Neural progenitor cell (in vitro differentiated cells): ENCODE measurements at regions not wholly inside any gene's neighbourhood (a gene's known extent, or its start where the extent isn't known, plus 50 kb on each side); places are given as distances from the start of the nearest gene placed in this dataset.

ENCODE experiments used
- DNase-seq: peaks from one replicate; pipeline ENCODE4 v3.0.0-alpha.2; 2016; ENCODE audit warnings: low spot score
- H2AFZ ChIP-seq: fragments of 200-600 bp; sonication (generic); replicated peaks from 2 replicates; pipeline ENCODE4 v1.6.1; 2016; ENCODE audit warnings: antibody characterized with exemption
- H3F3A ChIP-seq: fragments of 200-600 bp; sonication (generic); 2 replicates; pipeline ENCODE4 v1.6.1; 2016; ENCODE audit warnings: antibody characterized with exemption, low read depth
- H3K27ac ChIP-seq: fragments of 200-600 bp; sonication (generic); 2 replicates; pipeline ENCODE4 v1.5.1; 2016; ENCODE audit warnings: mild to moderate bottlenecking
- H3K27me3 ChIP-seq: fragments of 200-600 bp; sonication (generic); 2 replicates; pipeline ENCODE4 v1.6.1; 2016; ENCODE audit warnings: mild to moderate bottlenecking, moderate library complexity
- H3K36me3 ChIP-seq: fragments of 200-600 bp; sonication (generic); 2 replicates; pipeline ENCODE4 v1.5.1; 2016
- H3K4me1 ChIP-seq: fragments of 200-600 bp; sonication (generic); 2 replicates; pipeline ENCODE4 v1.6.1; 2016; ENCODE audit warnings: mixed run types
- H3K4me2 ChIP-seq: fragments of 200-600 bp; sonication (generic); 2 replicates; pipeline ENCODE4 v1.6.1; 2016
- H3K4me3 ChIP-seq: fragments of 200-600 bp; sonication (generic); 2 replicates; pipeline ENCODE4 v1.5.1; 2016
- H3K79me2 ChIP-seq: fragments of 200-600 bp; sonication (generic); 2 replicates; pipeline ENCODE4 v1.6.1; 2016; ENCODE audit warnings: low read depth
- H3K9ac ChIP-seq: fragments of 200-600 bp; sonication (generic); 2 replicates; pipeline ENCODE4 v1.6.1; 2016
- H3K9me3 ChIP-seq: fragments of 200-600 bp; sonication (generic); 2 replicates; pipeline ENCODE4 v1.5.1; 2016; ENCODE audit warnings: low read depth
- H4K20me1 ChIP-seq: fragments of 200-600 bp; sonication (generic); 2 replicates; pipeline ENCODE4 v1.6.1; 2016; ENCODE audit warnings: low read depth
- H3K27ac Mint-ChIP-seq: 3 replicates; pipeline ENCODE4 v1.8.0; 2021; ENCODE audit warnings: mixed read lengths
- H3K27me3 Mint-ChIP-seq: 2 replicates; pipeline ENCODE4 v1.8.0; 2022; ENCODE audit warnings: low read depth, mild to moderate bottlenecking, inconsistent platforms, moderate library complexity, mixed read lengths; ENCODE audit not compliant: insufficient read depth
- H3K36me3 Mint-ChIP-seq: 3 replicates; pipeline ENCODE4 v1.8.0; 2021; ENCODE audit warnings: mixed read lengths
- H3K4me1 Mint-ChIP-seq: 3 replicates; pipeline ENCODE4 v1.8.0; 2021; ENCODE audit warnings: mixed read lengths
- H3K4me3 Mint-ChIP-seq: 3 replicates; pipeline ENCODE4 v1.8.0; 2021; ENCODE audit warnings: mild to moderate bottlenecking, moderate library complexity, mixed read lengths
- H3K9me3 Mint-ChIP-seq: 3 replicates; pipeline ENCODE4 v1.8.0; 2020; ENCODE audit warnings: mixed read lengths
- EZH2 ChIP-seq: fragments of 200-600 bp; sonication (generic); IDR thresholded peaks from 2 replicates; pipeline ENCODE4 v1.6.1; 2017; ENCODE audit warnings: antibody characterized with exemption, mild to moderate bottlenecking, moderate library complexity
- EZH2phosphoT487 ChIP-seq: fragments of 200-600 bp; sonication (generic); IDR thresholded peaks from 2 replicates; pipeline ENCODE4 v1.6.1; 2017; ENCODE audit warnings: antibody characterized with exemption
- TF ChIP-seq, protein P1 (sequence below): fragments of 200-600 bp; sonication (generic); IDR thresholded peaks from 2 replicates; pipeline ENCODE4 v1.5.1; 2017; ENCODE audit warnings: antibody characterized with exemption, mild to moderate bottlenecking

GRCh38 chr7:17131983-17132655 is 166.3 kb upstream of the AHR start:
- no peaks in the 10 kb centered on the region for H3K36me3 Mint-ChIP-seq
- no peaks in the 10 kb centered on the region for H3K9me3 Mint-ChIP-seq
- no peak for DNase-seq
- H3K27ac ChIP-seq: no peak overlapping the region
- peaks cover 15% of the 10 kb centered on the region for H3K4me1 ChIP-seq
- H3K27me3 ChIP-seq: no peaks in the 10 kb centered on the region
- no peak overlapping the region for H3K27ac Mint-ChIP-seq
- no peaks in the 10 kb centered on the region for H3K27me3 Mint-ChIP-seq
- H3K9me3 ChIP-seq: no peaks in the 10 kb centered on the region
- H3K4me1 Mint-ChIP-seq: peaks cover 19% of the 10 kb centered on the region
- no peaks in the 10 kb centered on the region for H3F3A ChIP-seq
- H4K20me1 ChIP-seq: no peaks in the 10 kb centered on the region
- H3K9ac ChIP-seq: no peak overlapping the region
- H3K4me2 ChIP-seq: no peak overlapping the region
- H3K36me3 ChIP-seq: no peaks in the 10 kb centered on the region
- H3K79me2 ChIP-seq: no peaks in the 10 kb centered on the region
- H3K4me3 ChIP-seq: no peak overlapping the region
- TF ChIP-seq EZH2: no peak
- TF ChIP-seq, protein P1, sequence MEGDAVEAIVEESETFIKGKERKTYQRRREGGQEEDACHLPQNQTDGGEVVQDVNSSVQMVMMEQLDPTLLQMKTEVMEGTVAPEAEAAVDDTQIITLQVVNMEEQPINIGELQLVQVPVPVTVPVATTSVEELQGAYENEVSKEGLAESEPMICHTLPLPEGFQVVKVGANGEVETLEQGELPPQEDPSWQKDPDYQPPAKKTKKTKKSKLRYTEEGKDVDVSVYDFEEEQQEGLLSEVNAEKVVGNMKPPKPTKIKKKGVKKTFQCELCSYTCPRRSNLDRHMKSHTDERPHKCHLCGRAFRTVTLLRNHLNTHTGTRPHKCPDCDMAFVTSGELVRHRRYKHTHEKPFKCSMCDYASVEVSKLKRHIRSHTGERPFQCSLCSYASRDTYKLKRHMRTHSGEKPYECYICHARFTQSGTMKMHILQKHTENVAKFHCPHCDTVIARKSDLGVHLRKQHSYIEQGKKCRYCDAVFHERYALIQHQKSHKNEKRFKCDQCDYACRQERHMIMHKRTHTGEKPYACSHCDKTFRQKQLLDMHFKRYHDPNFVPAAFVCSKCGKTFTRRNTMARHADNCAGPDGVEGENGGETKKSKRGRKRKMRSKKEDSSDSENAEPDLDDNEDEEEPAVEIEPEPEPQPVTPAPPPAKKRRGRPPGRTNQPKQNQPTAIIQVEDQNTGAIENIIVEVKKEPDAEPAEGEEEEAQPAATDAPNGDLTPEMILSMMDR: no peak
- TF ChIP-seq EZH2phosphoT487: no peak
- H2AFZ ChIP-seq: no peak overlapping the region
- no peak overlapping the region for H3K4me3 Mint-ChIP-seq

DNA sequence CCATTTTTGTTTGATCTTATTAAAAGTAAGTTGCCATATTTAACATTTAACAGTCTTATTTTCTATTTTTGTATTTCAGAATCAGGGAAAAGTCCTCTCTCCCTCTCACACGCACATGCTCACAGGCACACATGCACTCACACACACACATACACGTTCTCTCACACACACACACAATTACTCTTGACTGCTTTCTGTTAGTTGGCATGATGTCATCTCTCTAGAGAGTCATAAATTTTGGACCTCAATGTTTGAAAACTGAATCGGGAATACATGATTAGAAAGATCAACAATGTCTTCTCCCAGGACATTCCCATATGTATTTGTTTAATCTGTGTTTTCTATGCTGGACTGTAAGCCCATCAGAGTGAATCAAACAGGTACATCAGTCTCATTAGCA is 165.7 kb upstream of the AHR start:
- Mint-ChIP-seq H3K4me1 (peaks cover 19% of the 10 kb centered on the region), H3K27me3 (no peaks in the 10 kb centered on the region), H3K9me3 (no peaks in the 10 kb centered on the region), H3K4me3 (no peak overlapping the region), H3K36me3 (no peaks in the 10 kb centered on the region), H3K27ac (no peak overlapping the region)
- no peak overlapping the region for H3K4me3 ChIP-seq
- H3K4me2 ChIP-seq: no peak overlapping the region
- H3K4me1 ChIP-seq: peaks cover 15% of the 10 kb centered on the region
- H3K27ac ChIP-seq: no peak overlapping the region
- H3K9me3 ChIP-seq: no peaks in the 10 kb centered on the region
- H2AFZ ChIP-seq: no peak overlapping the region
- H4K20me1 ChIP-seq: no peaks in the 10 kb centered on the region
- no peaks in the 10 kb centered on the region for H3K36me3 ChIP-seq
- H3K9ac ChIP-seq: no peak overlapping the region
- DNase-seq: no peak
- H3F3A ChIP-seq: no peaks in the 10 kb centered on the region
- H3K79me2 ChIP-seq: no peaks in the 10 kb centered on the region
- H3K27me3 ChIP-seq: no peaks in the 10 kb centered on the region
- TF ChIP-seq, protein P1: no peak
- TF ChIP-seq EZH2: no peak
- no peak for TF ChIP-seq EZH2phosphoT487

- Mint-ChIP-seq H3K36me3 (no peaks in the 10 kb centered on the region), H3K4me1 (peaks cover 16% of the 10 kb centered on the region), H3K27ac (no peak overlapping the region), H3K4me3 (no peak overlapping the region), H3K9me3 (no peaks in the 10 kb centered on the region), H3K27me3 (no peaks in the 10 kb centered on the region)
- no peak for DNase-seq
- Histone ChIP-seq H3F3A (no peaks in the 10 kb centered on the region), H3K27ac (no peak overlapping the region), H3K4me3 (no peak overlapping the region), H3K36me3 (no peaks in the 10 kb centered on the region), H3K27me3 (no peaks in the 10 kb centered on the region), H3K4me2 (no peak overlapping the region), H3K9me3 (no peaks in the 10 kb centered on the region), H3K9ac (no peak overlapping the region), H3K79me2 (no peaks in the 10 kb centered on the region), H2AFZ (no peak overlapping the region), H3K4me1 (peaks cover 15% of the 10 kb centered on the region), H4K20me1 (no peaks in the 10 kb centered on the region)
- TF ChIP-seq EZH2phosphoT487: no peak
- TF ChIP-seq EZH2: no peak
- TF ChIP-seq, protein P1: no peak
Observed at GRCh38 chr7:17133977-17134376, 164.5 kb upstream of the AHR start.
